ENCODE measurements at regions not wholly inside any gene's neighbourhood (a gene's known extent, or its start where the extent isn't known, plus 50 kb on each side); places are given as distances from the start of the nearest gene placed in this dataset.

- TF ChIP-seq, protein P1, sequence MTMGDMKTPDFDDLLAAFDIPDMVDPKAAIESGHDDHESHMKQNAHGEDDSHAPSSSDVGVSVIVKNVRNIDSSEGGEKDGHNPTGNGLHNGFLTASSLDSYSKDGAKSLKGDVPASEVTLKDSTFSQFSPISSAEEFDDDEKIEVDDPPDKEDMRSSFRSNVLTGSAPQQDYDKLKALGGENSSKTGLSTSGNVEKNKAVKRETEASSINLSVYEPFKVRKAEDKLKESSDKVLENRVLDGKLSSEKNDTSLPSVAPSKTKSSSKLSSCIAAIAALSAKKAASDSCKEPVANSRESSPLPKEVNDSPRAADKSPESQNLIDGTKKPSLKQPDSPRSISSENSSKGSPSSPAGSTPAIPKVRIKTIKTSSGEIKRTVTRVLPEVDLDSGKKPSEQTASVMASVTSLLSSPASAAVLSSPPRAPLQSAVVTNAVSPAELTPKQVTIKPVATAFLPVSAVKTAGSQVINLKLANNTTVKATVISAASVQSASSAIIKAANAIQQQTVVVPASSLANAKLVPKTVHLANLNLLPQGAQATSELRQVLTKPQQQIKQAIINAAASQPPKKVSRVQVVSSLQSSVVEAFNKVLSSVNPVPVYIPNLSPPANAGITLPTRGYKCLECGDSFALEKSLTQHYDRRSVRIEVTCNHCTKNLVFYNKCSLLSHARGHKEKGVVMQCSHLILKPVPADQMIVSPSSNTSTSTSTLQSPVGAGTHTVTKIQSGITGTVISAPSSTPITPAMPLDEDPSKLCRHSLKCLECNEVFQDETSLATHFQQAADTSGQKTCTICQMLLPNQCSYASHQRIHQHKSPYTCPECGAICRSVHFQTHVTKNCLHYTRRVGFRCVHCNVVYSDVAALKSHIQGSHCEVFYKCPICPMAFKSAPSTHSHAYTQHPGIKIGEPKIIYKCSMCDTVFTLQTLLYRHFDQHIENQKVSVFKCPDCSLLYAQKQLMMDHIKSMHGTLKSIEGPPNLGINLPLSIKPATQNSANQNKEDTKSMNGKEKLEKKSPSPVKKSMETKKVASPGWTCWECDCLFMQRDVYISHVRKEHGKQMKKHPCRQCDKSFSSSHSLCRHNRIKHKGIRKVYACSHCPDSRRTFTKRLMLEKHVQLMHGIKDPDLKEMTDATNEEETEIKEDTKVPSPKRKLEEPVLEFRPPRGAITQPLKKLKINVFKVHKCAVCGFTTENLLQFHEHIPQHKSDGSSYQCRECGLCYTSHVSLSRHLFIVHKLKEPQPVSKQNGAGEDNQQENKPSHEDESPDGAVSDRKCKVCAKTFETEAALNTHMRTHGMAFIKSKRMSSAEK (CRISPR knock-in tag; IDR thresholded peaks at IDR 0.05; ENCODE audit: borderline replicate concordance), result no peak
- TF ChIP-seq MYBL2 (CRISPR knock-in tag; IDR thresholded peaks at IDR 0.05), result no peak
- no peak for TF ChIP-seq ATF2 (CRISPR knock-in tag; IDR thresholded peaks at IDR 0.05; ENCODE audit: borderline replicate concordance, low read depth)
- TF ChIP-seq NFYB (CRISPR knock-in tag; conservative IDR thresholded peaks at IDR 0.05; ENCODE audit: low read depth), result no peak
- TF ChIP-seq, protein P2, sequence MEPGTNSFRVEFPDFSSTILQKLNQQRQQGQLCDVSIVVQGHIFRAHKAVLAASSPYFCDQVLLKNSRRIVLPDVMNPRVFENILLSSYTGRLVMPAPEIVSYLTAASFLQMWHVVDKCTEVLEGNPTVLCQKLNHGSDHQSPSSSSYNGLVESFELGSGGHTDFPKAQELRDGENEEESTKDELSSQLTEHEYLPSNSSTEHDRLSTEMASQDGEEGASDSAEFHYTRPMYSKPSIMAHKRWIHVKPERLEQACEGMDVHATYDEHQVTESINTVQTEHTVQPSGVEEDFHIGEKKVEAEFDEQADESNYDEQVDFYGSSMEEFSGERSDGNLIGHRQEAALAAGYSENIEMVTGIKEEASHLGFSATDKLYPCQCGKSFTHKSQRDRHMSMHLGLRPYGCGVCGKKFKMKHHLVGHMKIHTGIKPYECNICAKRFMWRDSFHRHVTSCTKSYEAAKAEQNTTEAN (CRISPR knock-in tag; IDR thresholded peaks at IDR 0.05), result no peak
- no peak for DNase-seq (ENCODE audit: low spot score)
- H3K36me3 Mint-ChIP-seq, result no peaks in the 10 kb centered on the region
- CTCF ChIA-PET, result interaction anchor here (1.5 to 2.3 kb wide), 3 partner anchors 14 to 243 kb away, joined by 3 to 12 read pairs (median 5); no protein-coding TSS in a partner anchor
- H3K9me3 Mint-ChIP-seq, result no peaks in the 10 kb centered on the region
- H3K4me3 Mint-ChIP-seq, result peak overlapping the region; percentile 36; the same call in 1 of the 2 replicates
- no peak for ATAC-seq
- no peaks in the 10 kb centered on the region; the same call in none of the 2 replicates for H3K27me3 Mint-ChIP-seq (ENCODE audit: low read depth)
- H3K4me1 Mint-ChIP-seq, result peaks cover 73% of the 10 kb centered on the region
- H3K27ac Mint-ChIP-seq, result no peak overlapping the region
- POLR2A ChIA-PET, result no interaction called here
These were observed 71.4 kb upstream of the OLIG2 start for GRCh38 chr21:32954353-32954752.

- H3K9me3 Mint-ChIP-seq, result no peaks in the 10 kb centered on the region
- H3K36me3 Mint-ChIP-seq, result no peaks in the 10 kb centered on the region
- peaks cover 74% of the 10 kb centered on the region for H3K4me1 Mint-ChIP-seq
- no peaks in the 10 kb centered on the region; the same call in none of the 2 replicates for H3K27me3 Mint-ChIP-seq (ENCODE audit: low read depth)
- ATAC-seq, result no peak
- DNase-seq (ENCODE audit: low spot score), result no peak
- no peak overlapping the region for H3K27ac Mint-ChIP-seq
- no peak overlapping the region for H3K4me3 Mint-ChIP-seq
- TF ChIP-seq ZNF396 (CRISPR knock-in tag; IDR thresholded peaks at IDR 0.05; ENCODE audit: borderline replicate concordance) (no peak), NR1H2 (CRISPR knock-in tag; IDR thresholded peaks at IDR 0.05) (no peak), STAT6 (CRISPR knock-in tag; conservative IDR thresholded peaks at IDR 0.05; ENCODE audit: low read depth) (no peak), NFE2L1 (CRISPR knock-in tag; IDR thresholded peaks at IDR 0.05) (no peak), ZNF671 (CRISPR knock-in tag; IDR thresholded peaks at IDR 0.05) (no peak), ZMAT4 (CRISPR knock-in tag; IDR thresholded peaks at IDR 0.05) (no peak), ZNF423 (CRISPR knock-in tag; IDR thresholded peaks at IDR 0.05) (no peak), JAZF1 (CRISPR knock-in tag; IDR thresholded peaks at IDR 0.05) (no peak), FOXJ3 (CRISPR knock-in tag; IDR thresholded peaks at IDR 0.05; ENCODE audit: borderline replicate concordance) (no peak), GABPB1 (CRISPR knock-in tag; IDR thresholded peaks at IDR 0.05) (no peak), AFF4 (CRISPR knock-in tag; IDR thresholded peaks at IDR 0.05; ENCODE audit: borderline replicate concordance) (no peak), CDX4 (CRISPR knock-in tag; IDR thresholded peaks at IDR 0.05; ENCODE audit: borderline replicate concordance) (no peak)
- ChIA-PET POLR2A (no interaction called here), CTCF (interaction anchor here (1.0 to 2.3 kb wide), 8 partner anchors 15 to 406 kb away, joined by 3 to 12 read pairs (median 4); no protein-coding TSS in a partner anchor)
These were observed 70.2 kb upstream of the OLIG2 start for GRCh38 chr21:32955311-32956060.
